IMR-90 (cell line): ENCODE measurements at regions not wholly inside any gene's neighbourhood (a gene's known extent, or its start where the extent isn't known, plus 50 kb on each side); places are given as distances from the start of the nearest gene placed in this dataset.

ENCODE experiments used
- ATAC-seq: fragments of 200-7000 bp; cut with Tn5 transposase; 2 replicates; pipeline ENCODE4 v1.9.1; 2020; ENCODE audit warnings: low read depth, mild to moderate bottlenecking, moderate library complexity
- BruUV-seq: library from RNA; stranded (reverse); fragments of 400-500 nt; replicated peaks from 2 replicates; lab custom pipeline; 2021; lab: Mats Ljungman, UMichigan
- CTCF ChIA-PET: fragments of 300-600 bp; formaldehyde crosslinking; extraction: SDS; loops from one replicate; lab custom pipeline; 2021; ENCODE audit warnings: antibody characterized with exemption; lab: Yijun Ruan, JAX
- POLR2A ChIA-PET: fragments of 300-600 bp; sonication (Branson Sonifier 250); formaldehyde crosslinking; loops from one replicate; lab custom pipeline; 2022; ENCODE audit warnings: antibody characterized with exemption; ENCODE audit not compliant: unreplicated experiment; lab: Charles Lee
- DNase-seq: peaks from one replicate; pipeline ENCODE4 v3.0.0; 2013
- H2AFZ ChIP-seq: replicated peaks from 2 replicates; pipeline ENCODE3; 2013; ENCODE audit warnings: low read length, mild to moderate bottlenecking; ENCODE audit not compliant: poor library complexity
- H2AK5ac ChIP-seq: 2 replicates; pipeline ENCODE4 v1.6.1; 2013; ENCODE audit warnings: low read depth, low read length, inconsistent platforms
- H2AK9ac ChIP-seq: replicated peaks from 2 replicates; pipeline ENCODE3; 2013; ENCODE audit warnings: mild to moderate bottlenecking, low read depth, low read length, moderate library complexity; ENCODE audit not compliant: poor library complexity
- H2BK120ac ChIP-seq: 2 replicates; pipeline ENCODE4 v1.6.1; 2013; ENCODE audit warnings: low read depth, low read length, inconsistent platforms
- H2BK15ac ChIP-seq: 3 replicates; pipeline ENCODE4 v1.6.1; 2013; ENCODE audit warnings: low read depth, low read length, inconsistent platforms
- H2BK20ac ChIP-seq: 2 replicates; pipeline ENCODE4 v1.6.1; 2013; ENCODE audit warnings: low read depth, mild to moderate bottlenecking, inconsistent platforms, low read length, moderate library complexity
- H2BK5ac ChIP-seq: 2 replicates; pipeline ENCODE4 v1.6.1; 2013; ENCODE audit warnings: mild to moderate bottlenecking, low read depth, low read length, inconsistent platforms; ENCODE audit not compliant: poor library complexity, severe bottlenecking
- H3K14ac ChIP-seq: replicated peaks from 2 replicates; pipeline ENCODE4 v1.6.1; 2013; ENCODE audit warnings: low read depth, low read length, inconsistent platforms
- H3K18ac ChIP-seq: 2 replicates; pipeline ENCODE4 v1.6.1; 2013; ENCODE audit warnings: low read depth, low read length, control low read depth
- H3K23ac ChIP-seq: 2 replicates; pipeline ENCODE4 v1.6.1; 2013; ENCODE audit warnings: low read depth, low read length, inconsistent platforms
- H3K27ac ChIP-seq: 2 replicates; pipeline ENCODE4 v1.5.1; 2013; ENCODE audit warnings: mild to moderate bottlenecking, control low read depth, low read length; ENCODE audit not compliant: insufficient read depth
- H3K27me3 ChIP-seq: 2 replicates; pipeline ENCODE4 v1.6.1; 2013; ENCODE audit warnings: low read length; ENCODE audit not compliant: control insufficient read depth, insufficient read depth
- H3K36me3 ChIP-seq: 2 replicates; pipeline ENCODE4 v1.6.1; 2013; ENCODE audit warnings: low read length, mixed read lengths; ENCODE audit not compliant: control insufficient read depth, insufficient read depth
- H3K4ac ChIP-seq: 2 replicates; pipeline ENCODE4 v1.6.1; 2013; ENCODE audit warnings: low read depth, low read length, inconsistent platforms
- H3K4me1 ChIP-seq: 2 replicates; pipeline ENCODE4 v1.6.1; 2013; ENCODE audit warnings: low read length, mixed read lengths; ENCODE audit not compliant: control insufficient read depth, insufficient read depth
- H3K4me2 ChIP-seq: 2 replicates; pipeline ENCODE4 v1.6.1; 2013; ENCODE audit warnings: low read depth, mild to moderate bottlenecking, control low read depth, low read length, moderate library complexity
- H3K4me3 ChIP-seq: 2 replicates; pipeline ENCODE4 v1.5.1; 2013; ENCODE audit warnings: low read depth, mild to moderate bottlenecking, control low read depth, low read length, moderate library complexity; ENCODE audit not compliant: insufficient read depth
- H3K56ac ChIP-seq: 2 replicates; pipeline ENCODE4 v1.6.1; 2013; ENCODE audit warnings: low read length, inconsistent platforms; ENCODE audit not compliant: insufficient read depth; ENCODE audit errors: extremely low read depth
- H3K79me1 ChIP-seq, 2 experiments: 2 replicates each; pipeline ENCODE4 v1.6.1; 2013; ENCODE audit warnings: low read length in 2 of 2, inconsistent platforms in 1 of 2, low read depth in 1 of 2
- H3K9ac ChIP-seq: 2 replicates; pipeline ENCODE4 v1.6.1; 2013; ENCODE audit warnings: low read depth, low read length, control low read depth
- H3K9me1 ChIP-seq: 2 replicates; pipeline ENCODE4 v1.6.1; 2013; ENCODE audit warnings: low read length, inconsistent platforms; ENCODE audit not compliant: insufficient read depth
- H3K9me3 ChIP-seq: 2 replicates; pipeline ENCODE4 v1.6.1; 2013; ENCODE audit warnings: low read length; ENCODE audit not compliant: control insufficient read depth, insufficient read depth
- H4K20me1 ChIP-seq: 2 replicates; pipeline ENCODE4 v1.6.1; 2013; ENCODE audit warnings: low read length, inconsistent platforms; ENCODE audit not compliant: insufficient read depth
- H4K5ac ChIP-seq: 2 replicates; pipeline ENCODE4 v1.6.1; 2013; ENCODE audit warnings: mild to moderate bottlenecking, low read depth, low read length, control low read depth
- H4K8ac ChIP-seq, 2 experiments: 2 replicates each; pipeline ENCODE4 v1.6.1; 2013; ENCODE audit warnings: low read depth in 2 of 2, low read length in 2 of 2, control low read depth in 1 of 2, inconsistent platforms in 1 of 2
- H4K91ac ChIP-seq: 2 replicates; pipeline ENCODE4 v1.6.1; 2013; ENCODE audit warnings: low read depth, low read length, inconsistent platforms; ENCODE audit not compliant: insufficient read depth
- BHLHE40 ChIP-seq: fragments of 150-350 bp; IDR thresholded peaks from 2 replicates; pipeline ENCODE4 v1.6.1; 2016; ENCODE audit warnings: mild to moderate bottlenecking, low read depth, low read length
- CEBPB ChIP-seq: IDR thresholded peaks from 2 replicates; pipeline ENCODE4 v1.6.1; 2012; ENCODE audit warnings: low read depth, low read length, improper control_type of control experiment
- CHD1 ChIP-seq: IDR thresholded peaks from 2 replicates; pipeline ENCODE4 v1.6.1; 2012; ENCODE audit warnings: low read depth, low read length, improper control_type of control experiment
- FOS ChIP-seq: fragments of 150-350 bp; IDR thresholded peaks from 2 replicates; pipeline ENCODE4 v1.6.1; 2016; ENCODE audit warnings: low read depth, low read length
- MAFK ChIP-seq: IDR thresholded peaks from 2 replicates; pipeline ENCODE4 v1.6.1; 2012; ENCODE audit warnings: low read depth, low read length, improper control_type of control experiment
- MAZ ChIP-seq: IDR thresholded peaks from 2 replicates; pipeline ENCODE4 v1.6.1; 2012; ENCODE audit warnings: low read depth, mild to moderate bottlenecking, low read length, improper control_type of control experiment, moderate library complexity, borderline replicate concordance
- MXI1 ChIP-seq: IDR thresholded peaks from 2 replicates; pipeline ENCODE4 v1.6.1; 2012; ENCODE audit warnings: low read depth, mild to moderate bottlenecking, low read length, moderate library complexity, borderline replicate concordance
- RAD21 ChIP-seq: IDR thresholded peaks from 2 replicates; pipeline ENCODE4 v1.6.1; 2012; ENCODE audit warnings: low read length, improper control_type of control experiment
- RCOR1 ChIP-seq: IDR thresholded peaks from 2 replicates; pipeline ENCODE4 v1.6.1; 2012; ENCODE audit warnings: mild to moderate bottlenecking, low read length, improper control_type of control experiment; ENCODE audit not compliant: insufficient replicate concordance
- RFX5 ChIP-seq: IDR thresholded peaks from 2 replicates; pipeline ENCODE4 v1.8.0; 2012; ENCODE audit warnings: low read depth, mild to moderate bottlenecking, low read length, moderate library complexity
- SMC3 ChIP-seq: fragments of 150-350 bp; IDR thresholded peaks from 2 replicates; pipeline ENCODE4 v1.6.1; 2016; ENCODE audit warnings: low read depth, mild to moderate bottlenecking, antibody characterized with exemption, low read length, moderate library complexity
- WGBS, 2 experiments: methylation state at CpG; one replicate each; pipeline versions ENCODE4 v1.1.5 to v1.1.7; 2013; ENCODE audit warnings: missing lambda C conversion rate in 2 of 2; ENCODE audit not compliant: insufficient read length in 1 of 2; ENCODE audit errors: extremely low coverage in 2 of 2; 5-methylcytosine and 5-hydroxymethylcytosine counted together
- dilution Hi-C: fragments of 300-500 bp; cut with HindIII; formaldehyde crosslinking; loops from one replicate; pipeline ENCODE4 v1.14.3; 2018; ENCODE audit warnings: low sequenced_read_pairs; ENCODE audit not compliant: unreplicated experiment
- in situ Hi-C: fragments of 300-500 bp; cut with MboI; formaldehyde crosslinking; loops from 3 replicates; pipeline ENCODE4 v1.14.3; 2019; ENCODE audit warnings: low sequenced_read_pairs, inconsistent platforms, mixed read lengths
- intact Hi-C: fragments of 100-400 bp; cut with micrococcal nuclease; formaldehyde crosslinking; loops from 2 replicates; pipeline ENCODE4 v1.10.0; 2022
- TF ChIP-seq, protein P1 (sequence below): fragments of 150-350 bp; IDR thresholded peaks from 2 replicates; pipeline ENCODE4 v1.6.1; 2016; ENCODE audit warnings: low read depth, mild to moderate bottlenecking, low read length, moderate library complexity, borderline replicate concordance
- TF ChIP-seq, protein P2 (sequence below): fragments of 150-350 bp; IDR thresholded peaks from 2 replicates; pipeline ENCODE4 v1.6.1; 2017; ENCODE audit warnings: mild to moderate bottlenecking, antibody characterized with exemption, low read length, low read depth
- TF ChIP-seq, protein P3 (sequence below): conservative IDR thresholded peaks from 2 replicates; pipeline ENCODE4 v1.5.1; 2012; ENCODE audit warnings: mild to moderate bottlenecking, low read depth, low read length, improper control_type of control experiment

DNA sequence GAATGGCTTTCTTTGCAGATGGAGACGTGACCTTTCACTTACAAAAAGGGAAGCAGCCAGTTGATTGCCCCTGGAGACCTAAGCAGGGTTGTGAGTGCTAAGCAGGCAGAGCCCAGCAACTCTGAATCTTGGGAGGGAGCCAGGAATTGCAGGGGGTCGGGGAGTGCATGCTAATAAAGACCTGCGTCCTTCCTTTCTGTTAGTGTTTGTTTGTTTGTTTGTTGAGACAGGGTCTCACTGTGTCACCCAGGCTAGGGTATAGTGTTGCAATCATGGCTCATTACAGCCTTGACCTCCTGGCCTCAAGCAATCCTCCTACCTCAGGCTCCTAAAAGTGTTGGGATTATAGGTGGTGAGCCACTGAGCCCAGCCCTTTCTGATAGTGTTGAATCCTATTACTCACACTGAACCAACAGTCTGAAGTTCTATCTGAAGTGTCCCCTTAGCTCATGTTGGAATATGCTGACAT is 137.4 kb downstream of the CEP135 start:
- in situ Hi-C loops (no loop called here), dilution Hi-C loops (no loop called here), intact Hi-C loops (no loop called here)
- Histone ChIP-seq H3K27me3 (no peaks in the 10 kb centered on the region), H3K36me3 (no peaks in the 10 kb centered on the region), H3K14ac (no peak overlapping the region), H3K23ac (no peak overlapping the region), H2BK5ac (no peak overlapping the region), H3K4me3 (no peak overlapping the region), H3K4me2 (no peak overlapping the region), H3K9me3 (no peaks in the 10 kb centered on the region), H2BK20ac (no peak overlapping the region), H2AFZ (no peak overlapping the region), H3K9ac (no peak overlapping the region), H3K79me1 (no peaks in the 10 kb centered on the region), H3K4me1 (no peaks in the 10 kb centered on the region; the same call in 1 of the 2 replicates), H4K20me1 (no peaks in the 10 kb centered on the region), H2AK5ac (no peak overlapping the region), H3K56ac (no peak overlapping the region), H4K91ac (no peak overlapping the region), H3K27ac (no peak overlapping the region), H4K8ac (no peak overlapping the region), H3K4ac (no peak overlapping the region), H3K9me1 (no peaks in the 10 kb centered on the region), H2BK15ac (no peak overlapping the region), H4K5ac (no peak overlapping the region), H3K18ac (no peak overlapping the region), H2AK9ac (no peak overlapping the region), H2BK120ac (no peak overlapping the region)
- WGBS, 2 experiments = no CpG with 5 or more reads among the region's 3 CpGs
- CTCF ChIA-PET = no interaction called here
- no peak; the same call in 1 of the 2 replicates for ATAC-seq
- POLR2A ChIA-PET = no interaction called here
- DNase-seq = no peak
- no TSS peak for BruUV-seq
- TF ChIP-seq MAFK (no peak), RAD21 (no peak), FOS (no peak), RCOR1 (no peak), CHD1 (no peak), MXI1 (no peak), CEBPB (no peak), BHLHE40 (no peak), SMC3 (no peak), RFX5 (no peak), MAZ (no peak)
- TF ChIP-seq, protein P1, sequence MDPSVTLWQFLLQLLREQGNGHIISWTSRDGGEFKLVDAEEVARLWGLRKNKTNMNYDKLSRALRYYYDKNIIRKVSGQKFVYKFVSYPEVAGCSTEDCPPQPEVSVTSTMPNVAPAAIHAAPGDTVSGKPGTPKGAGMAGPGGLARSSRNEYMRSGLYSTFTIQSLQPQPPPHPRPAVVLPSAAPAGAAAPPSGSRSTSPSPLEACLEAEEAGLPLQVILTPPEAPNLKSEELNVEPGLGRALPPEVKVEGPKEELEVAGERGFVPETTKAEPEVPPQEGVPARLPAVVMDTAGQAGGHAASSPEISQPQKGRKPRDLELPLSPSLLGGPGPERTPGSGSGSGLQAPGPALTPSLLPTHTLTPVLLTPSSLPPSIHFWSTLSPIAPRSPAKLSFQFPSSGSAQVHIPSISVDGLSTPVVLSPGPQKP = no peak
- TF ChIP-seq, protein P2, sequence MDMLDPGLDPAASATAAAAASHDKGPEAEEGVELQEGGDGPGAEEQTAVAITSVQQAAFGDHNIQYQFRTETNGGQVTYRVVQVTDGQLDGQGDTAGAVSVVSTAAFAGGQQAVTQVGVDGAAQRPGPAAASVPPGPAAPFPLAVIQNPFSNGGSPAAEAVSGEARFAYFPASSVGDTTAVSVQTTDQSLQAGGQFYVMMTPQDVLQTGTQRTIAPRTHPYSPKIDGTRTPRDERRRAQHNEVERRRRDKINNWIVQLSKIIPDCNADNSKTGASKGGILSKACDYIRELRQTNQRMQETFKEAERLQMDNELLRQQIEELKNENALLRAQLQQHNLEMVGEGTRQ = no peak
- TF ChIP-seq, protein P3, sequence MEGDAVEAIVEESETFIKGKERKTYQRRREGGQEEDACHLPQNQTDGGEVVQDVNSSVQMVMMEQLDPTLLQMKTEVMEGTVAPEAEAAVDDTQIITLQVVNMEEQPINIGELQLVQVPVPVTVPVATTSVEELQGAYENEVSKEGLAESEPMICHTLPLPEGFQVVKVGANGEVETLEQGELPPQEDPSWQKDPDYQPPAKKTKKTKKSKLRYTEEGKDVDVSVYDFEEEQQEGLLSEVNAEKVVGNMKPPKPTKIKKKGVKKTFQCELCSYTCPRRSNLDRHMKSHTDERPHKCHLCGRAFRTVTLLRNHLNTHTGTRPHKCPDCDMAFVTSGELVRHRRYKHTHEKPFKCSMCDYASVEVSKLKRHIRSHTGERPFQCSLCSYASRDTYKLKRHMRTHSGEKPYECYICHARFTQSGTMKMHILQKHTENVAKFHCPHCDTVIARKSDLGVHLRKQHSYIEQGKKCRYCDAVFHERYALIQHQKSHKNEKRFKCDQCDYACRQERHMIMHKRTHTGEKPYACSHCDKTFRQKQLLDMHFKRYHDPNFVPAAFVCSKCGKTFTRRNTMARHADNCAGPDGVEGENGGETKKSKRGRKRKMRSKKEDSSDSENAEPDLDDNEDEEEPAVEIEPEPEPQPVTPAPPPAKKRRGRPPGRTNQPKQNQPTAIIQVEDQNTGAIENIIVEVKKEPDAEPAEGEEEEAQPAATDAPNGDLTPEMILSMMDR = no peak
